ENCODE measurements at regions not wholly inside any gene's neighbourhood (a gene's known extent, or its start where the extent isn't known, plus 50 kb on each side); places are given as distances from the start of the nearest gene placed in this dataset.
"Not testable (repeated sequence)": the region's sequence is repeated elsewhere in the genome, so short reads cannot be mapped to it uniquely, and the experiment has no call there.

- no peak for DNase-seq (ENCODE audit: low read depth)
- no peak overlapping the region for H3K4me3 ChIP-seq (ENCODE audit: control insufficient read depth, low read depth, low read length)
- no peak for TF ChIP-seq CTCF (IDR thresholded peaks at IDR 0.05; ENCODE audit: control insufficient read depth, insufficient read depth, low read depth, low read length, missing control alignments)
Measured at GRCh38 chr3:164741869-164742268, 336.4 kb downstream of the SI start.

GRCh38 chr3:164737174-164737573, 341.1 kb downstream of the SI start:
- TF ChIP-seq CTCF (IDR thresholded peaks at IDR 0.05; ENCODE audit: control insufficient read depth, insufficient read depth, low read depth, low read length, missing control alignments) = no peak
- DNase-seq (ENCODE audit: low read depth) = no peak
- H3K4me3 ChIP-seq (ENCODE audit: control insufficient read depth, low read depth, low read length) = no peak overlapping the region

GRCh38 chr3:164732166-164732565, 346.1 kb downstream of the SI start:
- no peak overlapping the region for H3K4me3 ChIP-seq (ENCODE audit: control insufficient read depth, low read depth, low read length)
- no peak for TF ChIP-seq CTCF (IDR thresholded peaks at IDR 0.05; ENCODE audit: control insufficient read depth, insufficient read depth, low read depth, low read length, missing control alignments)
- no peak for DNase-seq (ENCODE audit: low read depth)

GRCh38 chr3:164730815-164731360, 347.4 kb downstream of the SI start:
- DNase-seq (ENCODE audit: low read depth) = no peak
- H3K4me3 ChIP-seq (ENCODE audit: control insufficient read depth, low read depth, low read length) = no peak overlapping the region
- no peak for TF ChIP-seq CTCF (IDR thresholded peaks at IDR 0.05; ENCODE audit: control insufficient read depth, insufficient read depth, low read depth, low read length, missing control alignments)

- no peak for TF ChIP-seq CTCF (IDR thresholded peaks at IDR 0.05; ENCODE audit: control insufficient read depth, insufficient read depth, low read depth, low read length, missing control alignments)
- DNase-seq (ENCODE audit: low read depth) = no peak
- no peak overlapping the region for H3K4me3 ChIP-seq (ENCODE audit: control insufficient read depth, low read depth, low read length)
Measured at GRCh38 chr3:164723396-164723795, 354.9 kb downstream of the SI start.

GRCh38 chr3:164702808-164703207, 375.5 kb downstream of the SI start:
- not testable (repeated sequence) for DNase-seq (ENCODE audit: low read depth); H3K4me3 ChIP-seq (ENCODE audit: control insufficient read depth, low read depth, low read length)

- no peak for TF ChIP-seq CTCF (IDR thresholded peaks at IDR 0.05; ENCODE audit: control insufficient read depth, insufficient read depth, low read depth, low read length, missing control alignments)
- DNase-seq (ENCODE audit: low read depth) = no peak
- H3K4me3 ChIP-seq (ENCODE audit: control insufficient read depth, low read depth, low read length) = no peak overlapping the region
Measured at GRCh38 chr3:164687902-164688301, 390.4 kb downstream of the SI start.
